ENCODE measurements at regions not wholly inside any gene's neighbourhood (a gene's known extent, or its start where the extent isn't known, plus 50 kb on each side); places are given as distances from the start of the nearest gene placed in this dataset.

- TF ChIP-seq POLR2AphosphoS5 (IDR thresholded peaks at IDR 0.05) (no peak), CTCF (IDR thresholded peaks at IDR 0.05) (no peak), EP300 (IDR thresholded peaks at IDR 0.05) (no peak), POLR2A (IDR thresholded peaks at IDR 0.05; ENCODE audit: low read depth) (no peak)
Measured at GRCh38 chr21:18893406-18893805, 489.8 kb upstream of the TMPRSS15 start.
